ENCODE measurements at regions not wholly inside any gene's neighbourhood (a gene's known extent, or its start where the extent isn't known, plus 50 kb on each side); places are given as distances from the start of the nearest gene placed in this dataset.

DNA sequence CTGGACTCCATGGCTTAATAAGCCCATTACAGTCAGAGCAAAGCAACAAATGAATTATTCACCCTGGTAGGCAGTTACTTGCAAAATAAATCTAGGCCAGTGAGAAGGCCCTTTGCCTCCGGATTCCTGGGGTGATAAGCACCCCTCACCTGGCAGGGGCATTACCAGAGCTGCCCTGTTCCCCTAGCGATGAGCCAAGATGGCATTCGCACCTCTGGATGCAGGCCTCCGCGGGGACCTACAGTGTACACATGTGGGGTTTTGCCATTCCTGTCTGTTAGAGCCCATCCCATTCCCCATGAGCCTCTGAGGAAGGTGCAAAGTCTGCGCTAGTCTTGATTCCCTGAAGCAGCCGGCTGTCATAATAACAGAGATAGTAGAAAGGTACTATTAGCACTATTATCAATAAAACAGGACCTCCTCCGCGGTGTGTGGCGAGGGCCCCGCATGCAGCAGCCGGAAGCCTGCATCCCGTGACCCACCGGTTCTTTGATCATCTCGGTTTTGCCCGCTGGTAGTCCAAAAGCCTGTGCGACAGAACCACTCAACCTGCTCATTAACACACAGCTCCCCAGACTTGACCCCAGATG is 344.3 kb downstream of the BRD1 start:
- DNase-seq (ENCODE audit: low read depth in 3 of 3) = no peak

DNA sequence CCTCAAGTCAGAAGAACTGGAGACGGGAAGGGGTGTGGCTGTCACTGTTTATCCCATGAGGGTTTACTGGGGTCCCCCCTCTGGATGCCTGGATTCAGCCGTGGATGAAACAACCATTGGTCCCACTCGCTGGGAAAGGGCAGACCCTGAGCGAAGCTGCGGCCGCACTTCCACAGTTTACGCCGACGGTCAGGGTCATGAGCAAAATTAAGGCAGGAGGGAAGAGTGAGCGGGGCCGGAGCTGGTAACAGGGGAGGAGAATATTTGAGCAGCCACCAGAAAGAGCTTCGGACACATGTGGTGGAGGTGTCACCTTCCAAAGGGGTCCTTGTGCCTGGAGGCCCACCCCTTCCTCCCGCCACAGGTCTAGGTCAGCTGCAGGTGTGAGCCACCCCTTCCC is 344.9 kb downstream of the BRD1 start:
- DNase-seq (ENCODE audit: low read depth in 3 of 3) = no peak

DNA sequence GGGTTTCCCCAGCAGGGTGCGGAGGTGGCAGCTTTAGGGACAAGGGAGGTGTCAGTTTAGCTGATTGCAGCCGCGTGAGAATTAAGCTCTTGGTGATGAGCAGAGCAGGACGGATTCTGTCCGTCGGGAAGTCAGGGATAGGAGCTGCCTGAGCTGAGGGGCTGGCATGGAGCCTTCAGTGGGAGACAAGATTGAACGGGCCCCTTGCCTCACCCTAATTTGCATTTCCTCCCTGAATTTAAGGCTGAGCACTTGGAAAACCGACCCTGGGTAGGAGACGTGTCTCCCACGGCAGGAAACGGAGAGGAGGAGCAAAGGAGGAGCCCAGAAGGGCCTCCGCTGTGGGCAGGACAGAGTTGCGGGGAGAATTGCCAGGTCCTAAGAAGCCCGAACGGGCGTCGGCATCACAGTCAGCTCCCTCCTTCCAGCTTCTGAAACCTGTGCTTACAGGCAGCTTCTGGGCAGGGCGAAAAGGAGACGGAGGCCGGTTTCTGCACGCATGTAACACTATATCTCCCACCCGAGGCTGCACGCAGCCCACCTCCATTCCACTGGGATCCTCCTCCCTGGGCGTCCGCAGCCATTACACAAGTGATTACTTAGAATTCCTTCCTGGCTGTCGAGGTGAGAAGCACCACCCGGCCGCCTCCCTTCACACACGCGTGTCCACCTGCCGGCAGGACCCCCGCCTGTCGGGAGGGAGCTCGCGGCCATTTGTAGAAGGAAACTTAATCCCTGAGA is 345.8 kb downstream of the BRD1 start:
- no peak for DNase-seq (ENCODE audit: low read depth in 3 of 3)

DNA sequence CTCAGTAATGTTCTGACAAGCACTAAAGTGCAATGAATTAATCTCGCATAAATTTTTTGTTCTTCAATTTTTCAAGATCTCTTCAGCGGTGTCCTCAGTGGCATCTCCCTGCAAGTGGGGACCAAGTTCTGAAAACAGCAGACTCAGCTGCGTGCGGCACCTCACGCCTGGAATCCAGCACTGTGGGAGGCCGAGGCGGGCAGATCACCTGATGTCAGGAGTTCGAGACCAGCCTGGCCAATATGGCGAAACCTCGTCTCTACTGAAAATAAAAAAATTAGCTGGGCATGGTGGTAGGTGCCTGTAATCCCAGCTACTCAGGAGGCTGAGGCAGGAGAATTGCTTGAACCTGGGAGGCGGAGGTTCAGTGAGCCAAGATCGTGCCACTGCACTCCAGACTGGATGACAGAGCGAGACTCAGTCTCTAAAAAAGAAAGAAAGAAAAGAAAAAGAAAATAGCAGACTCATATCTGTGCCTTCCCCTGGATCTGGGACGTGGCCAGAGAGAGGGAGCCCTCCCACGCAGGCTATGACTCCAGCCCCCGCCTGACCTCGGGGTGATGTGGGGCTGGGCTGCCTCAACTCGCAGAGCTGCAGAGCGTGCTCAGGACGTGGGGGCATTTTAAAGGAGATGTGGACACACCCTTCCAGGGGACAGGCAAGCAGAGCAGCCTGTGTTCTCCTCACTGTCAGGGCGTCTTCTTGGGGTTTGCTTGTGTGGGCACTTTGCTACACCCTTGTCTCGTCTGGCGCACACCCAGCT is 346.6 kb downstream of the BRD1 start:
- DNase-seq (ENCODE audit: low read depth in 3 of 3) = no peak

DNA sequence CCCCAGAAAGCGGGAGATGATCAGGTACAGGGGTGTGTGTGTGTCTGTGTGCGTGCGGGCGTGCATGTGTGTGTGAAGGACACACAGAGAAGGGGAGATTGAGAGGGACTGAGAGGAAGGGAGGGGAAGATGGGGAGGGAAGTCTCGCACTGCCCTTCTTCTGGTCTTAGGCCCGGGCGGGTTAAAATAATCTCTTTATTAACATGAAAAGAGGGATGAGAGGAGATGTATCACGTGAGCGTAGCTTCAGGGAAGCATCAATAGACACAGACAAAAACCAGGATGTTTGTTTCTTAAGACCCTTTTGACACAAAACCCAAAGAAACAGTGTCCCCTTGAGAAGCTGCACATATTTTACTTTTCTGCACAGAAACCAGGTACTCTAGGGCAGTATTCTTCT is 347.3 kb downstream of the BRD1 start:
- no peak for DNase-seq (ENCODE audit: low read depth in 3 of 3)

DNA sequence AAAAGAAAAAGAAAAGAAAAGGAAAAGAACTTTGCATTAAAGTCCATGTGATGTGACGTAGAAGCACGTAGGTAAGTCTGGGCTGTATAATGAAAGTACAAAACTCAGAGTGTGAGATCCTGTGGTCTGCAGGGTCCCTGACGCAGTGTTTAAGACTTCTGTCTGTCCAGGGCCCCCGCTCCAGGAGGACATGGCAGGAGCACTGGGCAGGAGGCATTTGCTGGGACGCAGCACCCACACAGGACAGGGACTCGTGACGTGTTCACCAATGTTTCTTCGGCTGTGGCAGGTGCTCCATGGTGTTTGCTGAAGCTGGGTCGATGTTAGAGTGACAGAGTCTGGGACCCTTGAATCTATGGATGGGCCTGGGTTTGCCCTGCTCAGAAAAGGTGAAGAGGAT is 348.1 kb downstream of the BRD1 start:
- no peak for DNase-seq (ENCODE audit: low read depth in 3 of 3)

DNA sequence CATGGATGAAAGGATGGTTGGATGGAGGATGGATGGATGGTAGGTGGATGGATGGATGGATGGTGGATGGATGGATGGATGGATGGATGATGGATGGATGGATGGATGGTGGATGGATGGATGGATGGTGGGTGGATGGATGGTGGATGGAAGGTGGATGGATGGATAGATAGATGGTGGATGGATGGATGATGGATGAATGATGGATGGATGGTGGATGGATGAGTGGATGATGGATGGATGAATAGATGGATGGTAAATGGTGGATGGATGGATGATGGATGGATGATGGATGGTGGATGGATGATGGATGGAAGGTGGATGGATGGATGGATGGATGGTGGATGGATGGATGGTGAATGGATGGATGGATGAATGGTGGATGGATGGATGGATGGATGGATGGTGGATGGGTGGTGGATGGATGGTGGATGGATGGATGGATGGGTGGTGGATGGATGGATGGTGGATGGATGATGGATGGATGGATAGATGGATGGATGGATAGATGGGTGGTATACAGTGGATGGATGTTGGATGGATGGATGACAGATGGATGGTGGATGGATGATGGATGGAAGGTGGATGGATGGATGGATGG is 350.8 kb downstream of the BRD1 start:
- DNase-seq (ENCODE audit: low read depth in 3 of 3) = no peak

DNA sequence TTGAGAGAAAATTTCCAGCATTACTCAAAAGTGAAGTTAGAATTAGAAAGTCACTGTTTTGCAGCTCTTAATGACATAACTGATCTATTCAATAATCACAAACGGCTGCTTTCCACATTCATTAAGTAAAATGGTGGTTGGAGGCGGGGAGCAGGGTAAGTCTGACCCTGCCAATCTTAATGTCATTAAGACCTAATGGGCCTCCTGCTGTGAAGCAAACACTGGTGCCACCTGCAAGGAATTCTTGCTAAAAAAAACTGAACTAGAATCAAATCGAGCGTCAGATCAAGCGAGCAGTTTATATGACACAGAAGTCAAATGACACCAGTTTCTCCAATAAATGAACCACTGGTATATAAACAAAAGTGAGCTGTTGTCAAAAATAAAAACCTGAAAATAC is 351.5 kb downstream of the BRD1 start:
- no peak for DNase-seq (ENCODE audit: low read depth in 3 of 3)

DNA sequence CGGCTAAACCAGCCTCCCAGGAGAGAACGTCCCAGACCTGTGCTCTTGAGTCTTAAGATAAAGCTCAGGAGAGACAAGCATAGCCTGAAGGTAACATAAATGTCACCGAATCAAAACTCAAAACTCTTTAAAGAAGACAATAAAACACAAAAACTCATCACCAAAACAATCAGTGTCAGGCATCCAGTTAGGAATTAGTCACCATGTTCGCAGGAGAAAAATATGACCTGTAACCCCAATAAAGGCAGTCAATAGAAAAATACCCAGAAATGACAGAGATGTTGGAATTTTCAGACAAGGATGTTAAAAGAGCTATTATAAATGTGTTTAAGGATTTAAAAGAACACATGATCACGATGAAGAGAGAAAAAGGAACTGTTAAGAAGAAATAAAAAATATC is 352.4 kb downstream of the BRD1 start:
- DNase-seq (ENCODE audit: low read depth in 3 of 3) = no peak

DNA sequence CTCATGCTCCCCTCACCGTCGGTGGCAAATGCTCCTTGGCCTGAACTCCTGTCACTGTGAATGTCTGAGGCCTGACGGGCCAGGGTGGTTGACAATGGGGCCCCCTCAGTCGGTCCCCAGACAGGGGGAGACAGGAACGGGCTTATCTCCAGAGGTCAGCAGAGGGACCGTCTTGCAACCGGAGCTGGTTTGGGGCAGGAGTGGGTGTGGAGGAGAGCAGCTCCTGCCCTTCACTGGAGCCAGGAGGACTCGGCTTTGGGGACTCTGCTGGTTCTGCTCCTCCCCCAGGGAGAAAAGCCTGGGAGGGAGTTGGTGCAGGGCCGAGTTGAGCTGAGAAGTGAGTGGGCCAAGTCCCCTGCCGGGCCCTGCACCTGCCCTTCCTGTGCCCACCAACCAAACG is 354.4 kb downstream of the BRD1 start:
- no peak for DNase-seq (ENCODE audit: low read depth in 3 of 3)

DNA sequence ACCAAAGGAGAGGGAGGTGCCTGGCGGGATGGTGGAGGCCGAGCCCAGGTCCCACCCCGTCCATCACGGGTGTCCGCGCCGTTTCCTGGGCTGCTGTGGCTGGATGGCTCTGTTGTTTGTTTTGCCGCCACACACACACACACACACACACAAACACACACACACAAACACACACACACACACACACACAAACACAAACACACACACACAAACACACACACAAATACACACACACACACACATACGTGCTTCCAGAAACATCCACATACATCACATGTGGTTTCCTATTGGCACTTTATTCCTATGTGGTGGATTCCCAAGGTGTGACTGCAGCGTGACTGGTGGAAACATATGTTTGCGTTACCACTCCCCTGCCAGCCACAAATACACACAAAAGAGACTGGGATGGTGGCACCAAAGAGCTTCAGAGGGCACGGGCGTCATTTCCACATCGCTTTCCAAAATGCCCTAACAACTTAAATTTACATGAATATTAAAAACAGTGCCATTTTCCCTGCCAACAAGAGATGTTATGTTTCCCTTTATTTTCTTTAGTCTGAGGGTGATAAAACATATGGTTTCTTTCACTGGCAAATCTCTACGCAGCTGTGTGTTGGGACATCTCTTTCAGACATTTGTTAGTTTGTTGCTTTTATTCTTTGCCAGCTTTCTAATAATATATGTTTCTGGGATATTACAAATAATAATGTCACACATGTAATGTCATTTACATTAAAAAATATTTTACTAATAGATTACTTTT is 356.8 kb downstream of the BRD1 start:
- no peak for DNase-seq (ENCODE audit: low read depth in 3 of 3)

DNA sequence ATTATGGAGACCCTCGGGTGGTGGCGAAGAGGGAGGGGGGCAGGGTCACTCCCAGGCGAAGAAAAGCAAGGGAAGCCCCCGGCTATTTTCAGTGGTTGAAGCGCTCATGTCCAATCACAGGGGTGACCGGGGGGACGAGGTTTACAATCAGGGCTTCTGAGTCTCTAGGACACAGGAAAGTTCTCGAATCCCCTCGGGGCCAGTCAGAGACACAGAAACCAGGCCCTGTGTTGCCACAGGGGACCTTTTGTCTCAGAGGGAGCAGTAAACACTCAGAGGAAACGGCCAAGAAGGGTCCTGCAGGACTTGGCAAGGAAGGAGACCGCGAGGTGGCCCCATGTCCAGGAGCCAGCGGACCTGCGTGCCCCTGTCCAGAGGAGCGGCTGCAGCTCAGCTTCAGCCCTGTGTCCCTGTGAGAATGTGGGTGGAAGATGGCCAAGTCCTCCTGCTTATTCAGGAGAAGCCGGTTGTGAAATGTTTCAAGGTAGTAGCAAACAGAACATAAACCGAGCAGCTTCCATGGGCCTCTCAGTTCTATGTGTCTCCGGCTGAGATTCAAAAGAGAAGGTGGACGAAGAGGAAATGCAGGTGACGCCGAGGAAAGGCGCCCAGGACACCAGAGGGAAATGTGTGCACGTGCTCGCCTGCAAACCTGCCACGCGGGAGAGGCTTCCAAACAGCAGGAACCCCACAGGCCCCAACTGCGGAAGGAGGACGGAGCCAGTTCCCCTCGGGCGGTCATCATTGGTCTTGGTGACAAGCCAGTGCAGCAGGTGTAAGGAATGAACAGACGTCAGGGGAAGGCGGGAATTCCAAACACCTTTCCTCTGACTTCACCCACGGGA is 357.6 kb downstream of the BRD1 start:
- DNase-seq (ENCODE audit: low read depth in 3 of 3) = no peak

DNA sequence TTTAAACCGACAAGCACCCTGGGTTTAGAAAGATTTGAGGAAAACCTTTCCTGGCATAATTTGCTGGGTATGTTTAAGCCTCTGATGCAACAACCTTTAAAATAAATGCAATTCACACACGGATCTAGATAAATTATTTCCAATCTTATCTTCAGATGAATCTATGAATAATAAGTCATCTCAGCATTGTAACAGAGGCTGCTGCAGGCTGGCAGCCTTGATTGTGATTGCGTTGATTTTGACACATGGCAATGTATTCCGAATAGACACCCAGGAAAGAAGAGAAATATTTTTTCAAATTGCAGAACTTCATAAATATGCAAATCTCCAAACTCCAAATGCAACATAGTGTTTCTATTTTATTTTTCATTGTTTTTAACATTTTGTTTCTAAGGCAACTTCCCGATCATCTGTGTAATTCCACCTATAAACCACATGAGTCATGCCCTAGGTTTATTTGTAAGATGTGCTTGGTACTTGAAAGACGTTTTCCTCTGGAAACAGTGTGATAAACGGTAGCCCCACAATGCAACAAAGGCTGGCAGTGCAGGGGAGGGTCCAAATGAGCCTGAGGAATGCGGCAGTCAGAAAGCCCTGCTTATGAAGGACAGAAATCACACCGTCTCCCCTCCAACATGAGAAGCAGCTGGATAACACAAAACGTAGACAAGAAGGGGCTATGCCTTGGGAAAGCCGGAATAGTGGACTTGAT is 359.0 kb downstream of the BRD1 start:
- no peak for DNase-seq (ENCODE audit: low read depth in 3 of 3)

DNA sequence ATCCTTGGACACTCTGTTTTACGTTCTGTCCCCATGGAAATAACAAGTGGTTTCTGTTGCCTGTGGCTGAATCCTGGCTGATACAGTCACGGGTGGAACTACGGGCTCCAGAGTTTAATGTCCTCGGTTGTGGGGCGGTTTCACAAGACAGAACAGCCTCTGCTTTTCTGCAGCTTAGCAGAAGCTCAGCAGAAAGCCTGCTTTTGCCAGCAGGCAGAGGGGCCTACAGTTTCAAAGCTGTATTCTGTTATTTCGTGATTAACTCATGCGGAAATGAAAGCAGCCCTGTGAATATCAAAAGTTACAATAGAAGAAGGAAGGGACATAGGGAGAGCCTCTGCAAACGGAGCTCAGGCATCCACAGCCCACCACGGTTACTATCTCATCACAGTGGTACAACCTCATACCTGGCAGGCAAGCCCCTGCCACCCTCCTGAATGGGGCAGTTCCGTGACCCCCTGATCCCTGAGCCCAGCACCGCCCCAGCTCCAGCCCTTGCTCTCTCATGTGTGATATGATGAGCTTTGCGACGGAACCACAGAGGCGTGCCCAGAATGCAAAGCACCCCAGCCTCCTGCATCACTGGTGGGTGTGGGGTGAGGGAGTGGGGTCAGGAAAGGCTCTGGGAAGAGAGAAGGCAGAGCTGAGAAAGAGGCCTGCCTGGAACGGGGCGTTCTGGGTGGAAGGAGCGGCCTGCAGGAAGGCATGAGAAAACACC is 360.6 kb downstream of the BRD1 start:
- no peak for DNase-seq (ENCODE audit: low read depth in 3 of 3)

DNA sequence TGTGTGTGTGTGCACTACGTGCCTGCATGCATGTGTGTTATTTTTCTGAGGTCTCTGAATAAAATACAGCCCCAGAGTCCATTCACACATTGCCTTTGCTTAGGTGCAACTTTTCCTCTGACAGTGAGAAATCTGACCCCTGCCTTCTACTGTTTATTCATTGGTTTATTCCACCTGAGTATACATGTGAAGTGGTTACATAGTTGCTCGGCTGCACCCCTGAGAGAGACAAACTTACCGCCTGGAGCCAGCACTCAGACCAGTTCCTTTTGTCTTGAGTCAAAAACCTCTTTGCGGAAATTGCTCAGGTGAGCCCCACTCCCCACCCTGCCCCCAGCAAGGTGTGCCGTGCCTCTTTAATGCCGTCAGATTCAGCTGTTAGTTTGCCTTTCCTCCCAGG is 363.6 kb downstream of the BRD1 start:
- DNase-seq (ENCODE audit: low read depth in 3 of 3) = no peak

DNA sequence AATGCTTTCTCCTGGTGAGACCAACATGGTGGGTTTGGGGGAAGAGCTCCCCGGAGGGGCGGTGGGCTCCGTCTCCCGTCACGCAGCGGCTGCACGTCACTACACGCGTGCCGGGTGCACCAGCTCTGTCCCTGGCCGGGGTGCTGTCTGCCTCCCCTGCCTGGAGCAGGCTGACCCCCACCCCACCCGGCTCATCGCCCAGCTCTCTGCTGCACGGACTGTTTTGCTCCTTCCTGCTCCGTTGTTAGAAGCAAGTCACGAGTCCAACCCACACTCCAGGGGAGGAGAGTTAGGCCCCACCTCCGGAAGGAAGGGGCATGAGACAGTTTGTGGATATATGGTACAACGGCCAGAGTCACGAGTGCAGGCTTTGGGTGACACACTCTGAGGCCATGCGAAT is 364.9 kb downstream of the BRD1 start:
- DNase-seq (ENCODE audit: low read depth in 3 of 3) = no peak

DNA sequence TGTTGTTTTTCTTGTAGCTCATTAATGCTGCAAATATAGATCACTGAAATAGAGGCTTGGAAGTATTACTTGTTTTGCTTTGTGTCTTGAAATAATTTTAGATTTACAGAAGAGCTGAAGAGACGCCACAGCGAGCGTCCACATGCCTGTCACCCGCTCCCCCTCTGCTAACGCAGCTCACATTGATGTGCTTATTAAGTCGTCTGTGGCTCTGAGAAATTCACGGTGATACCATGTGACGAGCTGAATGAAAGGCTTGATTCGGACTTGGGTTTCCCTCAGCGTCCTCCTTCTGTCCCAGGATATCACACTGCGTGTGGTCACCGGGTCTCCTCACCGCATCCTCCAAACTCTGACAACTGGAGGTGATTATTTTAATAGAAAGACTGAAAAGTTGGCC is 365.4 kb downstream of the BRD1 start:
- DNase-seq (ENCODE audit: low read depth in 3 of 3) = no peak

DNA sequence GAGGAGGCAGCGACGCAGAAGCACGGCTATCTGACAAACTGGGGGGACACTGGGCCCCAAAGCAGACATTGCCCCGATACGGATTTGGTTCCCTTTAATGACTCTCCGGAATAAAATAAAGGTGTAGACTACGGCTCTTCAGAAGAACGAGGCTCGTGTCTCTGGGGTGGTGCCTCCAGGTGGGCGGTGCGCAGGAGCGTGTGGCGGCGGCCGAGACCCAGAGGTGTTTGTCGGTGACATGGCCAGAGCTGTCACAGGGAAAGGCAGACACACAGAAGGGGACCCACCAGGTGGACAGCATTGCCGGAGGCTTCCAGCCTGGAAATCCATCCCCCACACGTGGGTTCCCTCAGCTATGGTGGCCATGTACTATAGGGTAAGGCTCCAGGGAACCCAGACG is 366.0 kb downstream of the BRD1 start:
- DNase-seq (ENCODE audit: low read depth in 3 of 3) = no peak

DNA sequence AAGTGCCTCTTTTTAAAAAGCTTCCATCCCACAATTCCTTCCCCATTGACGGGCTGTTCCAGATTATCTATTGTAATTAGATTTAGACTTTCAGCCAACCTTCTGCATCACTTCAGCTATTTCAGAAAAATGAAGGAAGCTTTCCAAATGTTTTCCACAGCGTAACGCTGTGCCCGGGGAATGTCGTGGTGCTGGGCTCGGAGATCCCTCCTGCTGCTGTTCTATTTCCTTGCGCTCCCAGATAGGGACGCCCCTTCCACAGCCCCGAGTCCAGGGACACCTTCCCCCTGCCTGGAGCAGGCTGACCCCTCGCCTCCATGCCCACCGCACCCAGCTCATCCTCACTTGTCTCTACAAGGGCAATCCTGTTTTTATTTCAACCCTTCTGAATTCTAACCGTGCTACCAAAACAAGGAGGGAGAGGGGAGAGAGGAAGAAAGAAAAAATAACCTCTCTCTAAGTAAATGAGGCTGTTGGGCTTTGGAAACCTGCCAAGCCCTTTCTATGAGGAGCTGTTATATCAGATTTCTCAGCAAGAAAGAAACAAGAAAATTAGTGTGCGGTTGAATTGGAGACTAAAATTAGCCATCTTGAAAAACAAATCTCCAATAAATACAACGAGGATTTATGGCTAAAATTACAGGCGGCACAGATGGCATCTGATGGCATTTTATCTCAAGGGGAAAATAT is 366.9 kb downstream of the BRD1 start:
- DNase-seq (ENCODE audit: low read depth in 3 of 3) = no peak
